H1 (cell line): ENCODE measurements at regions not wholly inside any gene's neighbourhood (a gene's known extent, or its start where the extent isn't known, plus 50 kb on each side); places are given as distances from the start of the nearest gene placed in this dataset.

Experiments used
- CTCF ChIA-PET: fragments of 300-600 bp; sonication (Branson Sonifier 250); formaldehyde crosslinking; loops from one replicate; lab custom pipeline; 2021; ENCODE audit not compliant: partially characterized antibody; lab: Charles Lee
- POLR2A ChIA-PET: fragments of 300-600 bp; sonication (Branson Sonifier 250); formaldehyde crosslinking; loops from one replicate; lab custom pipeline; 2021; ENCODE audit warnings: inconsistent platforms; ENCODE audit not compliant: partially characterized antibody; lab: Charles Lee
- DNase-seq, 2 experiments: peaks; one replicate each; pipeline versions ENCODE4 v3.0.0 to v3.0.0-alpha.2; 2010 to 2022; ENCODE audit warnings: low spot score in 2 of 2, low read depth in 1 of 2, mixed read lengths in 1 of 2
- FAIRE-seq: peaks from 2 replicates; lab custom pipeline; 2011; peaks lifted over from hg19 to GRCh38; lab: Jason Lieb, UNC
- H2AFZ ChIP-seq: 2 replicates; pipeline ENCODE4 v1.8.1; 2012; ENCODE audit warnings: low read length, inconsistent platforms
- H2AK5ac ChIP-seq: 2 replicates; pipeline ENCODE4 v1.6.1; 2013; ENCODE audit warnings: low read depth, low read length
- H2BK120ac ChIP-seq: replicated peaks from 2 replicates; pipeline ENCODE3; 2013; ENCODE audit warnings: low read depth, low read length, inconsistent platforms
- H2BK12ac ChIP-seq: 2 replicates; pipeline ENCODE4 v1.6.1; 2013; ENCODE audit warnings: low read depth, low read length
- H2BK15ac ChIP-seq: 2 replicates; pipeline ENCODE4 v1.6.1; 2013; ENCODE audit warnings: low read length
- H2BK20ac ChIP-seq: 2 replicates; pipeline ENCODE4 v1.6.1; 2013; ENCODE audit warnings: low read length
- H2BK5ac ChIP-seq: 2 replicates; pipeline ENCODE4 v1.6.1; 2013; ENCODE audit warnings: low read depth, low read length
- H3K14ac ChIP-seq: 2 replicates; pipeline ENCODE4 v1.6.1; 2013; ENCODE audit warnings: inconsistent platforms; ENCODE audit not compliant: insufficient read length
- H3K18ac ChIP-seq: 2 replicates; pipeline ENCODE4 v1.6.1; 2013; ENCODE audit warnings: low read length; ENCODE audit errors: extremely low read depth
- H3K23ac ChIP-seq: 2 replicates; pipeline ENCODE4 v1.6.1; 2013; ENCODE audit warnings: inconsistent platforms; ENCODE audit not compliant: insufficient read length
- H3K23me2 ChIP-seq: 2 replicates; pipeline ENCODE4 v1.6.1; 2013; ENCODE audit warnings: low read depth, low read length
- H3K27ac ChIP-seq: 2 replicates; pipeline ENCODE4 v1.6.1; 2011; ENCODE audit warnings: low read depth, low read length, inconsistent platforms
- H3K27me3 ChIP-seq, 4 experiments: replicated peaks in 1 of 4; 1 replicate in 1 of 4; 2 replicates in 3 of 4; pipeline versions ENCODE4 v1.6.1 to v1.8.1; 2011 to 2013; ENCODE audit warnings: low read length in 3 of 4, mild to moderate bottlenecking in 3 of 4, inconsistent platforms in 2 of 4, mixed read lengths in 2 of 4, moderate library complexity in 1 of 4; ENCODE audit not compliant: control insufficient read depth in 3 of 4, insufficient read depth in 3 of 4; ENCODE audit errors: extremely low read depth in 1 of 4
- H3K36me3 ChIP-seq, 4 experiments: 2 replicates each; pipeline versions ENCODE4 v1.6.1 to v1.8.1; 2011 to 2013; ENCODE audit warnings: mild to moderate bottlenecking in 4 of 4, low read length in 3 of 4, moderate library complexity in 2 of 4, control low read depth in 1 of 4, inconsistent platforms in 1 of 4; ENCODE audit not compliant: insufficient read depth in 4 of 4, control insufficient read depth in 2 of 4
- H3K4ac ChIP-seq: replicated peaks from 2 replicates; pipeline ENCODE3; 2013; ENCODE audit warnings: low read length, low read depth, mixed read lengths, inconsistent platforms; ENCODE audit not compliant: insufficient read length
- H3K4me1 ChIP-seq, 4 experiments: replicated peaks in 1 of 4; 1 replicate in 1 of 4; 2 replicates in 3 of 4; pipeline versions ENCODE4 v1.6.1 to v1.8.1; 2011 to 2013; ENCODE audit warnings: low read length in 3 of 4, inconsistent platforms in 2 of 4, mixed read lengths in 1 of 4; ENCODE audit not compliant: insufficient read depth in 4 of 4, control insufficient read depth in 3 of 4
- H3K4me2 ChIP-seq, 2 experiments: 2 replicates each; pipeline versions ENCODE4 v1.6.1 to v1.8.1; 2011 to 2013; ENCODE audit warnings: low read depth in 2 of 2, low read length in 2 of 2, control low read depth in 1 of 2, inconsistent platforms in 1 of 2, mild to moderate bottlenecking in 1 of 2; ENCODE audit not compliant: insufficient read depth in 1 of 2
- H3K4me3 ChIP-seq, 4 experiments: fragments of 200-600, 300-600 bp in 1 of 4; sonication (generic), shearing (Covaris generic), sonication (Bioruptor Twin) in 1 of 4; 2 replicates each; pipeline versions ENCODE4 v1.5.1 to v1.8.1; 2011 to 2016; ENCODE audit warnings: low read length in 4 of 4, low read depth in 3 of 4, control low read depth in 2 of 4, inconsistent platforms in 2 of 4, mild to moderate bottlenecking in 2 of 4, mixed read lengths in 1 of 4, moderate library complexity in 1 of 4; ENCODE audit not compliant: insufficient read depth in 2 of 4; ENCODE audit errors: extremely low read depth in 1 of 4
- H3K56ac ChIP-seq: replicated peaks from 2 replicates; pipeline ENCODE3; 2013; ENCODE audit warnings: low read depth, mild to moderate bottlenecking, mixed read lengths, low read length, inconsistent platforms; ENCODE audit not compliant: insufficient read length
- H3K79me1 ChIP-seq: 2 replicates; pipeline ENCODE4 v1.6.1; 2013; ENCODE audit warnings: low read depth, low read length, control low read depth
- H3K79me2 ChIP-seq, 2 experiments: 2 replicates each; pipeline versions ENCODE4 v1.6.1 to v1.8.1; 2012 to 2013; ENCODE audit warnings: low read length in 2 of 2, mild to moderate bottlenecking in 2 of 2, inconsistent platforms in 1 of 2; ENCODE audit not compliant: insufficient read depth in 2 of 2, control insufficient read depth in 1 of 2
- H3K9ac ChIP-seq, 4 experiments: replicated peaks in 1 of 4; 1 replicate in 1 of 4; 2 replicates in 3 of 4; pipeline versions ENCODE4 v1.6.1 to v1.8.1; 2011 to 2013; ENCODE audit warnings: low read depth in 3 of 4, low read length in 3 of 4, control low read depth in 2 of 4, mild to moderate bottlenecking in 2 of 4, moderate library complexity in 2 of 4, inconsistent platforms in 1 of 4; ENCODE audit errors: extremely low read depth in 1 of 4
- H3K9me3 ChIP-seq, 2 experiments: 2 replicates each; pipeline versions ENCODE4 v1.6.1 to v1.8.1; 2012 to 2013; ENCODE audit warnings: mild to moderate bottlenecking in 2 of 2, moderate library complexity in 2 of 2, control low read depth in 1 of 2, inconsistent platforms in 1 of 2, low read depth in 1 of 2, low read length in 1 of 2, mixed read lengths in 1 of 2; ENCODE audit not compliant: insufficient read depth in 2 of 2
- H4K20me1 ChIP-seq, 2 experiments: replicated peaks in 1 of 2; 2 replicates each; pipeline versions ENCODE3 to v1.8.1; 2011 to 2013; ENCODE audit warnings: inconsistent platforms in 2 of 2, low read length in 2 of 2, mild to moderate bottlenecking in 1 of 2; ENCODE audit not compliant: insufficient read depth in 2 of 2, control insufficient read depth in 1 of 2
- H4K5ac ChIP-seq: 2 replicates; pipeline ENCODE4 v1.6.1; 2013; ENCODE audit warnings: low read length, low read depth, mixed read lengths, inconsistent platforms; ENCODE audit not compliant: insufficient read length
- H4K8ac ChIP-seq: 2 replicates; pipeline ENCODE4 v1.8.0; 2013; ENCODE audit warnings: mild to moderate bottlenecking, moderate library complexity, low read length, inconsistent platforms; ENCODE audit not compliant: insufficient read depth; ENCODE audit errors: extremely low read depth
- H4K91ac ChIP-seq: replicated peaks from 2 replicates; pipeline ENCODE3; 2013; ENCODE audit warnings: low read length, mixed read lengths, inconsistent platforms; ENCODE audit not compliant: insufficient read length
- CBX5 ChIP-seq: fragments of 300-800, 300-1000 bp; sonication (generic); IDR thresholded peaks from 2 replicates; pipeline ENCODE4 v1.7.1; 2016; ENCODE audit warnings: antibody characterized with exemption, low read length, low read depth
- CBX8 ChIP-seq: fragments of 300-800, 300-1000 bp; sonication (generic); IDR thresholded peaks from 2 replicates; pipeline ENCODE4 v1.7.1; 2016; ENCODE audit warnings: low read depth, low read length, borderline replicate concordance
- CEBPB ChIP-seq: IDR thresholded peaks from 2 replicates; pipeline ENCODE4 v1.6.1; 2012; ENCODE audit warnings: low read depth, low read length
- CREB1 ChIP-seq: IDR thresholded peaks from 2 replicates; pipeline ENCODE4 v1.6.1; 2012; ENCODE audit warnings: inconsistent platforms
- CTBP2 ChIP-seq: IDR thresholded peaks from 2 replicates; pipeline ENCODE4 v1.7.0; 2011; ENCODE audit warnings: borderline replicate concordance, mild to moderate bottlenecking, moderate library complexity, mixed read lengths, low read length; ENCODE audit not compliant: insufficient read depth, insufficient read length
- EGR1 ChIP-seq: IDR thresholded peaks from 2 replicates; pipeline ENCODE4 v1.6.1; 2011; ENCODE audit warnings: low read depth, low read length, borderline replicate concordance
- FOSL1 ChIP-seq: IDR thresholded peaks from 2 replicates; pipeline ENCODE4 v1.6.1; 2011; ENCODE audit warnings: mild to moderate bottlenecking, low read depth, low read length, moderate library complexity; ENCODE audit not compliant: insufficient read depth
- KDM5A ChIP-seq: fragments of 200-600 bp; IDR thresholded peaks from 2 replicates; pipeline ENCODE4 v1.7.1; 2012; ENCODE audit warnings: mild to moderate bottlenecking, low read length, inconsistent platforms, mixed read lengths
- RXRA ChIP-seq: IDR thresholded peaks from 2 replicates; pipeline ENCODE4 v1.6.1; 2011; ENCODE audit warnings: low read depth, mild to moderate bottlenecking, low read length, moderate library complexity; ENCODE audit not compliant: insufficient read depth
- SP4 ChIP-seq: IDR thresholded peaks from 2 replicates; pipeline ENCODE4 v1.6.1; 2012; ENCODE audit warnings: low read length, inconsistent platforms
- TAF1 ChIP-seq: IDR thresholded peaks from 2 replicates; pipeline ENCODE4 v1.6.1; 2011; ENCODE audit warnings: mild to moderate bottlenecking, low read depth, low read length
- TCF12 ChIP-seq: IDR thresholded peaks from 2 replicates; pipeline ENCODE4 v1.6.1; 2011; ENCODE audit warnings: low read depth, mild to moderate bottlenecking, low read length
- YY1 ChIP-seq: IDR thresholded peaks from 2 replicates; pipeline ENCODE4 v1.6.1; 2011; ENCODE audit warnings: low read depth, mild to moderate bottlenecking, low read length
- ZNF274 ChIP-seq: IDR thresholded peaks from 2 replicates; pipeline ENCODE4 v1.7.0; 2012; ENCODE audit warnings: low read length, borderline replicate concordance; ENCODE audit errors: extremely low read depth
- WGBS, 2 experiments: shearing (Covaris generic) in 1 of 2; methylation state at CpG; one replicate each; pipeline versions ENCODE4 v1.1.6 to v1.1.7; 2013 to 2015; ENCODE audit warnings: low lambda C conversion rate in 2 of 2, mixed read lengths in 2 of 2, inconsistent platforms in 1 of 2, low coverage in 1 of 2, missing lambda C conversion rate in 1 of 2; ENCODE audit not compliant: insufficient replicate concordance in 2 of 2, insufficient coverage in 1 of 2, insufficient read length in 1 of 2; ENCODE audit errors: extremely low coverage in 1 of 2, missing lambda C conversion rate in 1 of 2; 5-methylcytosine and 5-hydroxymethylcytosine counted together

DNA sequence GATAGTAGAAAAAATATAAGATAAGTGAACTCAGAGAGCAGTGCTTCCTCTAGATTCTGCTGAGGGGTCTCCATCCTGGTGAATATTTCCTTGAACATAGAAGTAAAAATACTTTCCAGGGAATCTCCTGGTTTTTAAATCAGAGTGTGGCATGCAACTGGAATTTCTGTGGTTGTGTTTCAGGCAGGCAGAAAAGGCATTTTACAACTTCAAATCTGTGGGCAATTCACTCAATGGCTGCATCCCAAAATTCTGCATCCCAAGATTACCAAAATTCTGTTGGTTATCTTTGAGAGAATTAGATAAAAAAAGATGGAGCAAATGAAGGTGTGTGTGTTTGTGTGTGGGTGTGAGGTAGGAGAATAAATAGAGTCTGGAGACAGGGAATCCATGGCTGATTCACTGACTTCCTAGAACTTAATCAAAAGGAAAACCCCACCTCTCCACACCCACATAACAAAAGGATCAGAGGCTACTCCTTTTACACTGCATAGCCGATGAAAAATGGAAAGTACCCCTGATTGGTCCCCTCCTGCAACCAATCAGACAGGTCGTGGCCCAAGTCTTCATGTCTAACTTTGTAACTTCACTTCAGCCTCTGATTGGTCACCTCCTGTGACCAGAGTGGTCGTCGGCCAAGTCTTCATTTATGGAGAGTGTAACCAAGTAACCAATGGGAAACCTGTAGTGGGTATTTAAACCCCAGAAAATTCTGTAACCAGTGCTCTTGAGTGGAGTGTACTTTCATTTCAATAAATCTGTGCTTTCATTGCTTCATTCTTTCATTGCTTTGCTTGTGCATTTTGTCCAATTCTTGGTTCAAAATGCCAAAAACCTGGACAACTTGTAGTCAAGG lies 112.8 kb downstream of the DLEU7 start:
- Histone ChIP-seq H2BK15ac (no peak overlapping the region), H2AK5ac (no peak overlapping the region), H4K20me1 (no peaks in the 10 kb centered on the region), H3K9ac (no peak overlapping the region), H3K79me2 (no peaks in the 10 kb centered on the region), H3K4ac (no peak overlapping the region), H3K4me3 (no peak overlapping the region), H4K8ac (no peak overlapping the region), H2AFZ (no peak overlapping the region), H3K56ac (no peak overlapping the region), H2BK12ac (no peak overlapping the region), H3K27ac (no peak overlapping the region), H3K4me2 (no peak overlapping the region), H2BK5ac (no peak overlapping the region), H2BK20ac (no peak overlapping the region), H4K91ac (no peak overlapping the region), H3K18ac (no peak overlapping the region), H3K36me3 (peaks cover 0 to 3% (median 0%) of the 10 kb centered on the region in 4 experiments; a peak in 1 of 8 replicates), H3K27me3 (no peaks in the 10 kb centered on the region), H3K9me3 (peaks cover 6 to 9% of the 10 kb centered on the region in 2 experiments), H3K4me1 (no peaks in the 10 kb centered on the region), H4K5ac (no peak overlapping the region), H3K79me1 (no peaks in the 10 kb centered on the region), H3K23ac (no peak overlapping the region), H2BK120ac (no peak overlapping the region), H3K14ac (no peak overlapping the region), H3K23me2 (no peaks in the 10 kb centered on the region)
- ChIA-PET POLR2A (no interaction called here), CTCF (no interaction called here)
- no peak for FAIRE-seq
- no peak for DNase-seq
- WGBS, 2 experiments, result 92% methylated on average over 4 of the region's 4 CpGs; no CpG with 5 or more reads in 1 of the 2 experiments
- TF ChIP-seq CBX8 (no peak), CEBPB (no peak), CTBP2 (no peak), ZNF274 (no peak), RXRA (no peak), SP4 (no peak), TCF12 (no peak), TAF1 (no peak), FOSL1 (no peak), CREB1 (no peak), CBX5 (no peak), EGR1 (no peak), KDM5A (no peak), YY1 (no peak)
